D721Med (cell line): ENCODE measurements at regions not wholly inside any gene's neighbourhood (a gene's known extent, or its start where the extent isn't known, plus 50 kb on each side); places are given as distances from the start of the nearest gene placed in this dataset.
A peak's percentile ranks its signal among the peaks of the same experiment; 100 is the strongest.

ENCODE experiments used
- DNase-seq: peaks from one replicate; pipeline ENCODE4 v3.0.0; 2011; ENCODE audit warnings: low spot score; ENCODE audit not compliant: insufficient read length
- FAIRE-seq: peaks from 2 replicates; lab custom pipeline; 2011; peaks lifted over from hg19 to GRCh38; lab: Jason Lieb, UNC
- TF ChIP-seq, protein P1 (sequence below): IDR thresholded peaks from 2 replicates; pipeline ENCODE4 v1.5.1; 2012; ENCODE audit warnings: mild to moderate bottlenecking, control low read depth; ENCODE audit not compliant: insufficient read depth; ENCODE audit errors: missing control alignments

DNA sequence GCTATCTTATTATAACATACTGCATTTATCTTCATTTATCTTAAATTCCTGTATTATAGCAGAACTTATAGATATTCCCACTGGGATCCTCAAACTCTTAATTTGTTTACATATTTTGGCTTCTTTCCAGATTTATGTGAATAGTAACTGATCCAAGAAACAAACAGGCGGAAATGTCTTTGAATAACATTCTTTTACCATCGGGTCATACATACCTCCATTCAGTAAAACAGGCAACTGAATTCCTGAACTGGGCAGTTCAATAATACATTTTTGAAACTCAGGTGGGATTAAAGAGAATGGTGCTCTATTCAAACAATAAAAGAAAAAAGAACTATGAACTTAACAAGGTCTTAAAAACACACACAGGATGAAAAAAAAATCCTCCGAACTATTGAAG, 337.4 kb downstream of the CRPPA start:
- no peak for FAIRE-seq
- TF ChIP-seq, protein P1, sequence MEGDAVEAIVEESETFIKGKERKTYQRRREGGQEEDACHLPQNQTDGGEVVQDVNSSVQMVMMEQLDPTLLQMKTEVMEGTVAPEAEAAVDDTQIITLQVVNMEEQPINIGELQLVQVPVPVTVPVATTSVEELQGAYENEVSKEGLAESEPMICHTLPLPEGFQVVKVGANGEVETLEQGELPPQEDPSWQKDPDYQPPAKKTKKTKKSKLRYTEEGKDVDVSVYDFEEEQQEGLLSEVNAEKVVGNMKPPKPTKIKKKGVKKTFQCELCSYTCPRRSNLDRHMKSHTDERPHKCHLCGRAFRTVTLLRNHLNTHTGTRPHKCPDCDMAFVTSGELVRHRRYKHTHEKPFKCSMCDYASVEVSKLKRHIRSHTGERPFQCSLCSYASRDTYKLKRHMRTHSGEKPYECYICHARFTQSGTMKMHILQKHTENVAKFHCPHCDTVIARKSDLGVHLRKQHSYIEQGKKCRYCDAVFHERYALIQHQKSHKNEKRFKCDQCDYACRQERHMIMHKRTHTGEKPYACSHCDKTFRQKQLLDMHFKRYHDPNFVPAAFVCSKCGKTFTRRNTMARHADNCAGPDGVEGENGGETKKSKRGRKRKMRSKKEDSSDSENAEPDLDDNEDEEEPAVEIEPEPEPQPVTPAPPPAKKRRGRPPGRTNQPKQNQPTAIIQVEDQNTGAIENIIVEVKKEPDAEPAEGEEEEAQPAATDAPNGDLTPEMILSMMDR: no peak
- no peak for DNase-seq

- DNase-seq: no peak
- no peak for FAIRE-seq
- TF ChIP-seq, protein P1: no peak
These were observed 341.2 kb downstream of the CRPPA start for GRCh38 chr7:16080131-16080530.

DNA sequence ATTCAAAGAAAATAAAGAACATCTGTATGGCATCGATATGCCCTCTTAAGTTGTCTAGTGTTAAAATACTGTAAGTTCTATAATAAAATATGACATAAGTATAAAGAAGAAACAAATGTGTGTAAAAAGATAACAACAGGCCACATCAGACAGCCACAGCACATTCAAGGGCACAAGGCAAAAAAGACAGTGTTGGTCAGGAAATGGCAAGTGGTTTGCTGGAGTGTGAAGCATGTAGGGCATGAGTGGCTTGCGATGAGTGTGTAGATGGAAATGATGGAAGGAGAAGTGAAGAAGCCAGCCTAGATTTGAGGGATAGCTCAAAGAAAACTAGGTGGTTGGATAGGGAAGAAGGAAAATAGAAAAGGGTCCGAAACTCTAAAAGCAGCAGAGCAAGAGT, 341.6 kb downstream of the CRPPA start:
- TF ChIP-seq, protein P1: no peak

DNA sequence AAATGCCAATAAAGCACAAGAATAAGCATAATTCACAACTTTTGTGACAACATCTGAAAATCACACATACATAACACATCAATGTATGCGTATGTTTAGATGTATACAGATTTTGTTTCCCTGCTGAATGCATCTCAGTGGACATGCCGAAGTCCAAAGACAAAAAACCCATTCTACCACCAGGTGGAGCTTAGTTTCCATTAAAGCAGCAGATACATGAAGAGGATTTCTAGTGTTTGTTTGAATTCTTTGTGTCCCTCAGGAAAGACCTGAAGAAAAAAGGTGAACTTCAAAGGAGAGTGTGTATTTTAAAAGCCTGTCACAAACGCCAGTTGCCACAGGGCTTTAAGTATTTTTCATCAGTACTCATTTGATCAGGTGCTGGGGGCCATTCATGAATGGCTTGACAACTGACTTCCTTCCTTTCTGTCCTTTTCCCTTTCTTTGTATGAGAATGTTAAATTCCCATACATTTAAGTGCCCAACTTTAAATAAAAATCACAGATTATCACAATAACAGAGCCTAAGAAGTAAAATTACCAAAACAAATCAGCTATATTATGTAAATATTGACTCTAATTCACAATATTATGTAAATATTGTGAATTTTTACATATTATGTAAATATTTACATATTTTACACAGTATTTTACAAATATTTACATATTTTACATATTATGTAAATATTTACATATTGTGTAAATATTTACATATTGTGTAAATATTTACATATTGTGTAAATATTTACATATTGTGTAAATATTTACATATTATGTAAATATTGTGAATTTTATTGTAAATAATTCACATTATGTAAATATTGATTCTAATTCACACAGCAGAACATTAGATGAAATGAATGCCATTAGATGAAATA, 343.0 kb downstream of the CRPPA start:
- DNase-seq (no peak), FAIRE-seq (peak; percentile 88)
- TF ChIP-seq, protein P1: peak; percentile 77

More for the DNA sequence above, 341.6 kb downstream of the CRPPA start:
- no peak for FAIRE-seq
- DNase-seq: no peak

GRCh38 chr7:16071246-16071857, 350.0 kb downstream of the CRPPA start:
- no peak for FAIRE-seq

DNA sequence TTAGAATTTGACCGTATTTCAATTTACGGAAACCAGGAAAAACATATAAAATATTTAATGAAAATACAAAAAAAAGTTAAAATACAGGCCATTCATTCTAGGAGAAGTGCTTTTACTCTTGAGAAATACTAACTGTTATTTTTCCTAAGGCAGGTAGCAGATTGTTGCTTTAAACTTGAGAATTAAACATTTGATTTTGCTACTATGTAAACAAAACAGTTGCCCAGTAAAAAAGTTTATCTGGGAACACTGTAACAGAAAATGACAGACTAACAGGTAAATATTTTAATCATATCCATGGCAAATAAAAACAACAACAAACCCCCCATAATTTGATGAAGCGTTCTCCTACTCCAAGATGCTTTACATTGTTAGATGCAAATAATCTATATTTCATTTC, 350.5 kb downstream of the CRPPA start:
- FAIRE-seq: no peak

More at GRCh38 chr7:16071246-16071857, 350.0 kb downstream of the CRPPA start:
- no peak for DNase-seq
- TF ChIP-seq, protein P1: peak; percentile 73

More for the DNA sequence above, 350.5 kb downstream of the CRPPA start:
- no peak for DNase-seq
- TF ChIP-seq, protein P1: no peak
